HEK293 (cell line): ENCODE measurements at regions not wholly inside any gene's neighbourhood (a gene's known extent, or its start where the extent isn't known, plus 50 kb on each side); places are given as distances from the start of the nearest gene placed in this dataset.

Experiments used
- CTCF ChIA-PET: fragments of 350-600 bp; formaldehyde crosslinking; extraction: SDS; loops from one replicate; lab custom pipeline; 2021; ENCODE audit warnings: antibody characterized with exemption; lab: Yijun Ruan, JAX
- POLR2A ChIA-PET: fragments of 300-600 bp; formaldehyde crosslinking; extraction: SDS; loops from one replicate; lab custom pipeline; 2020; ENCODE audit warnings: antibody characterized with exemption, inconsistent platforms; lab: Yijun Ruan, JAX
- H3K27ac ChIP-seq: fragments of 200-500 bp; sonication (Bioruptor generic); 2 replicates; pipeline ENCODE4 v1.5.1; 2014; ENCODE audit warnings: low read depth, low read length, control low read depth, inconsistent platforms; ENCODE audit errors: extremely low read depth
- H3K36me3 ChIP-seq, 2 experiments: fragments of 200-500 bp in 1 of 2; sonication (Bioruptor generic) in 1 of 2; 1 replicate in 1 of 2; 2 replicates in 1 of 2; pipeline ENCODE4 v1.5.1; 2014 to 2017; ENCODE audit warnings: inconsistent platforms in 2 of 2, low read length in 2 of 2; ENCODE audit not compliant: control insufficient read depth in 2 of 2, insufficient read depth in 1 of 2
- H3K4me1 ChIP-seq: fragments of 200-500 bp; sonication (Bioruptor generic); 2 replicates; pipeline ENCODE4 v1.5.1; 2014; ENCODE audit warnings: mild to moderate bottlenecking, low read length, inconsistent platforms; ENCODE audit not compliant: control insufficient read depth, insufficient read depth
- H3K4me3 ChIP-seq: 2 replicates; pipeline ENCODE4 v1.5.1; 2011; ENCODE audit warnings: low read depth, mild to moderate bottlenecking, control low read depth, low read length, moderate library complexity
- H3K9me3 ChIP-seq: fragments of 200-500 bp; sonication (Bioruptor generic); 2 replicates; pipeline ENCODE4 v1.5.1; 2014; ENCODE audit warnings: low read depth, low read length, inconsistent platforms; ENCODE audit not compliant: control insufficient read depth, insufficient read depth
- ATF2 ChIP-seq: fragments of 450-650 bp; formaldehyde crosslinking; IDR thresholded peaks from 2 replicates; pipeline ENCODE4 v1.5.1; 2016; ENCODE audit warnings: missing biosample characterization, missing genetic modification characterization, low read depth
- CTCF ChIP-seq: fragments of 450-650 bp; formaldehyde crosslinking; IDR thresholded peaks from 2 replicates; pipeline ENCODE4 v1.5.1; 2016; ENCODE audit warnings: missing biosample characterization, missing genetic modification characterization
- ELK4 ChIP-seq: IDR thresholded peaks from 2 replicates; pipeline ENCODE4 v1.6.1; 2011; ENCODE audit warnings: mild to moderate bottlenecking, low read depth, low read length, borderline replicate concordance
- GLIS2 ChIP-seq: fragments of 450-650 bp; formaldehyde crosslinking; IDR thresholded peaks from 2 replicates; pipeline ENCODE4 v1.5.1; 2016; ENCODE audit warnings: missing biosample characterization, missing genetic modification characterization
- KLF10 ChIP-seq: fragments of 450-650 bp; IDR thresholded peaks from 2 replicates; pipeline ENCODE4 v1.5.1; 2018; ENCODE audit warnings: missing biosample characterization, mild to moderate bottlenecking, missing genetic modification characterization
- ZBTB10 ChIP-seq: fragments of 450-650 bp; formaldehyde crosslinking; IDR thresholded peaks from 2 replicates; pipeline ENCODE4 v1.5.1; 2016; ENCODE audit warnings: missing biosample characterization, missing genetic modification characterization
- ZBTB11 ChIP-seq: fragments of 450-650 bp; formaldehyde crosslinking; conservative IDR thresholded peaks from 2 replicates; pipeline ENCODE4 v1.5.1; 2016; ENCODE audit warnings: low read depth, missing biosample characterization, missing genetic modification characterization
- ZBTB8A ChIP-seq: fragments of 450-650 bp; formaldehyde crosslinking; IDR thresholded peaks from 2 replicates; pipeline ENCODE4 v1.5.1; 2016; ENCODE audit warnings: missing biosample characterization, missing genetic modification characterization
- ZNF157 ChIP-seq: fragments of 450-650 bp; formaldehyde crosslinking; IDR thresholded peaks from 2 replicates; pipeline ENCODE4 v1.5.1; 2016; ENCODE audit warnings: missing biosample characterization, missing genetic modification characterization
- ZNF311 ChIP-seq: fragments of 450-650 bp; formaldehyde crosslinking; IDR thresholded peaks from 2 replicates; pipeline ENCODE4 v1.5.1; 2017; ENCODE audit warnings: missing biosample characterization, missing genetic modification characterization, borderline replicate concordance
- ZNF362 ChIP-seq: fragments of 450-650 bp; formaldehyde crosslinking; IDR thresholded peaks from 2 replicates; pipeline ENCODE4 v1.5.1; 2016; ENCODE audit warnings: missing biosample characterization, missing genetic modification characterization
- ZNF37A ChIP-seq: fragments of 450-650 bp; IDR thresholded peaks from 2 replicates; pipeline ENCODE4 v1.5.1; 2018; ENCODE audit warnings: missing biosample characterization, missing genetic modification characterization
- ZNF449 ChIP-seq: fragments of 450-650 bp; formaldehyde crosslinking; IDR thresholded peaks from 2 replicates; pipeline ENCODE4 v1.5.1; 2017; ENCODE audit warnings: missing biosample characterization, mild to moderate bottlenecking, missing genetic modification characterization, moderate library complexity
- ZNF580 ChIP-seq: fragments of 450-650 bp; formaldehyde crosslinking; IDR thresholded peaks from 2 replicates; pipeline ENCODE4 v1.5.1; 2016; ENCODE audit warnings: missing biosample characterization, missing genetic modification characterization
- ZNF623 ChIP-seq: fragments of 450-650 bp; formaldehyde crosslinking; IDR thresholded peaks from 2 replicates; pipeline ENCODE4 v1.5.1; 2016; ENCODE audit warnings: missing biosample characterization, missing genetic modification characterization
- ZNF670 ChIP-seq: fragments of 450-650 bp; formaldehyde crosslinking; IDR thresholded peaks from 2 replicates; pipeline ENCODE4 v1.5.1; 2016; ENCODE audit warnings: missing biosample characterization, missing genetic modification characterization, low read depth
- ZNF776 ChIP-seq: fragments of 450-650 bp; formaldehyde crosslinking; IDR thresholded peaks from 2 replicates; pipeline ENCODE4 v1.5.0; 2017; ENCODE audit warnings: missing biosample characterization, missing genetic modification characterization, borderline replicate concordance

- TF ChIP-seq ZNF157 (tag by site-specific recombination) (no peak), ZBTB8A (no peak), ZNF37A (no peak), KLF10 (tag by site-specific recombination) (no peak), ZNF580 (tag by site-specific recombination) (no peak), ZNF362 (tag by site-specific recombination) (no peak), ZNF623 (tag by site-specific recombination) (no peak), ELK4 (no peak), ZBTB11 (tag by site-specific recombination) (no peak), ZBTB10 (tag by site-specific recombination) (no peak), GLIS2 (tag by site-specific recombination) (no peak), ZNF449 (no peak), CTCF (tag by site-specific recombination) (no peak), ATF2 (no peak), ZNF776 (tag by site-specific recombination) (no peak), ZNF311 (tag by site-specific recombination) (no peak), ZNF670 (no peak)
- H3K4me1 ChIP-seq: no peaks in the 10 kb centered on the region
- H3K27ac ChIP-seq: no peak overlapping the region
- POLR2A ChIA-PET: no interaction called here
- CTCF ChIA-PET: no interaction called here
- H3K4me3 ChIP-seq: no peak overlapping the region
- no peaks in the 10 kb centered on the region for H3K36me3 ChIP-seq
- H3K9me3 ChIP-seq: no peaks in the 10 kb centered on the region
Observed at GRCh38 chr5:85910335-85910734, 707.4 kb upstream of the COX7C start.
